ENCODE measurements at regions not wholly inside any gene's neighbourhood (a gene's known extent, or its start where the extent isn't known, plus 50 kb on each side); places are given as distances from the start of the nearest gene placed in this dataset.
A peak's percentile ranks its signal among the peaks of the same experiment; 100 is the strongest.
"Not testable (repeated sequence)": the region's sequence is repeated elsewhere in the genome, so short reads cannot be mapped to it uniquely, and the experiment has no call there.

- no peak for DNase-seq
Measured at GRCh38 chr5:138702166-138703077, 50.8 kb upstream of the CTNNA1 start.

- no peak for DNase-seq
Measured at GRCh38 chr5:138701678-138702077, 51.5 kb upstream of the CTNNA1 start.

- DNase-seq: no peak
Measured at GRCh38 chr5:138700581-138701362, 52.5 kb upstream of the CTNNA1 start.

GRCh38 chr5:138699482-138699881 lies 53.7 kb upstream of the CTNNA1 start:
- DNase-seq: no peak

- no peak for DNase-seq
Measured at GRCh38 chr5:138698713-138699112, 54.5 kb upstream of the CTNNA1 start.

- no peak for DNase-seq
Measured at GRCh38 chr5:138697720-138698360, 55.4 kb upstream of the CTNNA1 start.

- DNase-seq: no peak
Measured at GRCh38 chr5:138696501-138696900, 56.7 kb upstream of the CTNNA1 start.

GRCh38 chr5:138695781-138696180 lies 57.4 kb upstream of the CTNNA1 start:
- DNase-seq: no peak

GRCh38 chr5:138694146-138694545 lies 59.1 kb upstream of the CTNNA1 start:
- DNase-seq: no peak

GRCh38 chr5:138692370-138692769 lies 60.9 kb upstream of the CTNNA1 start:
- no peak for DNase-seq

GRCh38 chr5:138686668-138687067 lies 66.6 kb upstream of the CTNNA1 start:
- no peak for DNase-seq

- no peak for DNase-seq
Measured at GRCh38 chr5:138685193-138685745, 68.0 kb upstream of the CTNNA1 start.

GRCh38 chr5:138682462-138682861 lies 70.8 kb upstream of the CTNNA1 start:
- not testable (repeated sequence) for DNase-seq

GRCh38 chr5:138678826-138679225 lies 74.4 kb upstream of the CTNNA1 start:
- not testable (repeated sequence) for DNase-seq

- DNase-seq: no peak
Measured at GRCh38 chr5:138677782-138678181, 75.4 kb upstream of the CTNNA1 start.

- DNase-seq: no peak
Measured at GRCh38 chr5:138676556-138677193, 76.5 kb upstream of the CTNNA1 start.

- no peak for DNase-seq
Measured at GRCh38 chr5:138676002-138676401, 77.2 kb upstream of the CTNNA1 start.

- peak; percentile 56 for DNase-seq
Measured at GRCh38 chr5:138668451-138669380, 84.5 kb upstream of the CTNNA1 start.

GRCh38 chr5:138667782-138668331 lies 85.4 kb upstream of the CTNNA1 start:
- not testable (repeated sequence) for DNase-seq

GRCh38 chr5:138666226-138666742 lies 86.9 kb upstream of the CTNNA1 start:
- no peak for DNase-seq

- DNase-seq: no peak
Measured at GRCh38 chr5:138665261-138665660, 88.0 kb upstream of the CTNNA1 start.

Data from fibroblast of skin of abdomen (primary cell).